Neural cell (in vitro differentiated cells): ENCODE measurements at regions not wholly inside any gene's neighbourhood (a gene's known extent, or its start where the extent isn't known, plus 50 kb on each side); places are given as distances from the start of the nearest gene placed in this dataset.

Experiments used
- H2AFZ ChIP-seq: fragments of 200-600, 300-800 bp; sonication (generic), shearing (Covaris generic); 2 replicates; pipeline ENCODE4 v1.6.0; 2014; ENCODE audit warnings: low read depth, mild to moderate bottlenecking, antibody characterized with exemption, low read length, moderate library complexity
- H3F3A ChIP-seq: fragments of 200-600 bp; shearing (Covaris generic); 2 replicates; pipeline ENCODE4 v1.6.1; 2016; ENCODE audit warnings: mild to moderate bottlenecking, moderate library complexity, mixed read lengths, antibody characterized with exemption, low read length; ENCODE audit not compliant: insufficient read depth, poor library complexity, severe bottlenecking
- H3K27ac ChIP-seq: fragments of 200-600, 300-800 bp; sonication (generic), shearing (Covaris generic); 2 replicates; pipeline ENCODE4 v1.5.1; 2014; ENCODE audit warnings: mild to moderate bottlenecking, low read length, moderate library complexity
- H3K27me3 ChIP-seq: fragments of 300-800, 200-600 bp; sonication (generic), shearing (Covaris generic); 2 replicates; pipeline ENCODE4 v1.6.0; 2014; ENCODE audit warnings: mild to moderate bottlenecking, low read depth, low read length, moderate library complexity; ENCODE audit not compliant: insufficient read depth
- H3K36me3 ChIP-seq: fragments of 300-800, 200-600 bp; sonication (generic), shearing (Covaris generic); 2 replicates; pipeline ENCODE4 v1.5.1; 2014; ENCODE audit warnings: mild to moderate bottlenecking, antibody characterized with exemption, low read length, moderate library complexity; ENCODE audit not compliant: insufficient read depth
- H3K4me2 ChIP-seq: fragments of 300-800, 200-600 bp; sonication (generic), shearing (Covaris generic); 2 replicates; pipeline ENCODE4 v1.6.0; 2014; ENCODE audit warnings: mild to moderate bottlenecking, low read length
- H3K4me3 ChIP-seq: fragments of 300-800, 200-600 bp; sonication (generic), shearing (Covaris generic); 2 replicates; pipeline ENCODE4 v1.5.1; 2014; ENCODE audit warnings: mild to moderate bottlenecking, low read length, moderate library complexity
- H3K79me2 ChIP-seq: fragments of 200-600 bp; shearing (Covaris generic); replicated peaks from 2 replicates; pipeline ENCODE4 v1.6.0; 2014; ENCODE audit warnings: mild to moderate bottlenecking, low read length, moderate library complexity; ENCODE audit not compliant: insufficient read depth
- H3K9ac ChIP-seq: fragments of 300-800, 200-600 bp; sonication (generic), shearing (Covaris generic); 2 replicates; pipeline ENCODE4 v1.6.1; 2016; ENCODE audit warnings: mild to moderate bottlenecking, low read length, mixed read lengths
- H3K9me2 ChIP-seq: fragments of 200-600 bp; shearing (Covaris generic); 2 replicates; pipeline ENCODE4 v1.6.1; 2016; ENCODE audit warnings: mild to moderate bottlenecking, low read length, mixed read lengths; ENCODE audit not compliant: insufficient read depth
- H3K9me3 ChIP-seq: fragments of 200-600, 300-800 bp; sonication (generic), shearing (Covaris generic); 2 replicates; pipeline ENCODE4 v1.6.1; 2016; ENCODE audit warnings: mild to moderate bottlenecking, mixed run types, low read length, moderate library complexity, mixed read lengths
- H4K20me1 ChIP-seq: fragments of 200-600 bp; shearing (Covaris generic); 2 replicates; pipeline ENCODE4 v1.6.1; 2016; ENCODE audit warnings: mild to moderate bottlenecking, mixed run types; ENCODE audit not compliant: insufficient read depth
- CTCF ChIP-seq: fragments of 450-650 bp; IDR thresholded peaks from 2 replicates; pipeline ENCODE4 v1.5.1; 2014; ENCODE audit warnings: antibody characterized with exemption, mild to moderate bottlenecking, moderate library complexity; ENCODE audit not compliant: poor library complexity, severe bottlenecking
- EP300 ChIP-seq: fragments of 450-650 bp; conservative IDR thresholded peaks from 2 replicates; pipeline ENCODE4 v1.6.1; 2014; ENCODE audit warnings: antibody characterized with exemption, mild to moderate bottlenecking, moderate library complexity; ENCODE audit not compliant: poor library complexity, severe bottlenecking
- EZH2 ChIP-seq: fragments of 200-600, 300-800 bp; shearing (Covaris generic), sonication (generic); IDR thresholded peaks from 2 replicates; pipeline ENCODE4 v1.6.1; 2014; ENCODE audit warnings: antibody characterized with exemption, low read length, borderline replicate concordance, mild to moderate bottlenecking; ENCODE audit not compliant: insufficient read depth, poor library complexity, severe bottlenecking
- MXI1 ChIP-seq: fragments of 450-650 bp; conservative IDR thresholded peaks from 2 replicates; pipeline ENCODE4 v1.6.1; 2014; ENCODE audit warnings: antibody characterized with exemption, mild to moderate bottlenecking; ENCODE audit not compliant: poor library complexity, severe bottlenecking
- POLR2AphosphoS5 ChIP-seq: IDR thresholded peaks from 2 replicates; pipeline ENCODE4 v1.6.1; 2012
- RAD21 ChIP-seq: fragments of 450-650 bp; conservative IDR thresholded peaks from 2 replicates; pipeline ENCODE4 v1.6.1; 2014; ENCODE audit warnings: antibody characterized with exemption, mild to moderate bottlenecking, moderate library complexity
- SMC3 ChIP-seq: fragments of 450-650 bp; conservative IDR thresholded peaks from 2 replicates; pipeline ENCODE4 v1.6.1; 2014; ENCODE audit warnings: antibody characterized with exemption, mild to moderate bottlenecking, moderate library complexity; ENCODE audit not compliant: poor library complexity
- TAF1 ChIP-seq: IDR thresholded peaks from 2 replicates; pipeline ENCODE4 v1.6.1; 2012; ENCODE audit warnings: low read depth
- TF ChIP-seq, protein P1 (sequence below): IDR thresholded peaks from 2 replicates; pipeline ENCODE4 v1.6.1; 2012; ENCODE audit warnings: borderline replicate concordance

- H2AFZ ChIP-seq = no peak overlapping the region
- no peak overlapping the region for H3K27ac ChIP-seq
- H4K20me1 ChIP-seq = no peaks in the 10 kb centered on the region
- H3K9ac ChIP-seq = no peak overlapping the region
- no peaks in the 10 kb centered on the region for H3K9me2 ChIP-seq
- no peak overlapping the region for H3K4me2 ChIP-seq
- H3K9me3 ChIP-seq = no peaks in the 10 kb centered on the region
- no peaks in the 10 kb centered on the region for H3K27me3 ChIP-seq
- H3K4me3 ChIP-seq = no peak overlapping the region
- no peaks in the 10 kb centered on the region for H3K79me2 ChIP-seq
- no peaks in the 10 kb centered on the region for H3K36me3 ChIP-seq
- no peaks in the 10 kb centered on the region for H3F3A ChIP-seq
- TF ChIP-seq, protein P1, sequence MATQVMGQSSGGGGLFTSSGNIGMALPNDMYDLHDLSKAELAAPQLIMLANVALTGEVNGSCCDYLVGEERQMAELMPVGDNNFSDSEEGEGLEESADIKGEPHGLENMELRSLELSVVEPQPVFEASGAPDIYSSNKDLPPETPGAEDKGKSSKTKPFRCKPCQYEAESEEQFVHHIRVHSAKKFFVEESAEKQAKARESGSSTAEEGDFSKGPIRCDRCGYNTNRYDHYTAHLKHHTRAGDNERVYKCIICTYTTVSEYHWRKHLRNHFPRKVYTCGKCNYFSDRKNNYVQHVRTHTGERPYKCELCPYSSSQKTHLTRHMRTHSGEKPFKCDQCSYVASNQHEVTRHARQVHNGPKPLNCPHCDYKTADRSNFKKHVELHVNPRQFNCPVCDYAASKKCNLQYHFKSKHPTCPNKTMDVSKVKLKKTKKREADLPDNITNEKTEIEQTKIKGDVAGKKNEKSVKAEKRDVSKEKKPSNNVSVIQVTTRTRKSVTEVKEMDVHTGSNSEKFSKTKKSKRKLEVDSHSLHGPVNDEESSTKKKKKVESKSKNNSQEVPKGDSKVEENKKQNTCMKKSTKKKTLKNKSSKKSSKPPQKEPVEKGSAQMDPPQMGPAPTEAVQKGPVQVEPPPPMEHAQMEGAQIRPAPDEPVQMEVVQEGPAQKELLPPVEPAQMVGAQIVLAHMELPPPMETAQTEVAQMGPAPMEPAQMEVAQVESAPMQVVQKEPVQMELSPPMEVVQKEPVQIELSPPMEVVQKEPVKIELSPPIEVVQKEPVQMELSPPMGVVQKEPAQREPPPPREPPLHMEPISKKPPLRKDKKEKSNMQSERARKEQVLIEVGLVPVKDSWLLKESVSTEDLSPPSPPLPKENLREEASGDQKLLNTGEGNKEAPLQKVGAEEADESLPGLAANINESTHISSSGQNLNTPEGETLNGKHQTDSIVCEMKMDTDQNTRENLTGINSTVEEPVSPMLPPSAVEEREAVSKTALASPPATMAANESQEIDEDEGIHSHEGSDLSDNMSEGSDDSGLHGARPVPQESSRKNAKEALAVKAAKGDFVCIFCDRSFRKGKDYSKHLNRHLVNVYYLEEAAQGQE = no peak
- TF ChIP-seq MXI1 (no peak), EP300 (no peak), SMC3 (no peak), POLR2AphosphoS5 (no peak), EZH2 (no peak), CTCF (no peak), TAF1 (no peak), RAD21 (no peak)
Observed at GRCh38 chr3:66554178-66554577, 53.4 kb upstream of the LRIG1 start.

GRCh38 chr3:66555214-66555844 lies 54.5 kb upstream of the LRIG1 start:
- Histone ChIP-seq H3K9ac (no peak overlapping the region), H3K36me3 (no peaks in the 10 kb centered on the region), H3K4me2 (no peak overlapping the region), H3K79me2 (no peaks in the 10 kb centered on the region), H4K20me1 (no peaks in the 10 kb centered on the region), H3K9me3 (no peaks in the 10 kb centered on the region), H3K9me2 (no peaks in the 10 kb centered on the region), H3K27me3 (no peaks in the 10 kb centered on the region), H2AFZ (no peak overlapping the region), H3F3A (no peaks in the 10 kb centered on the region), H3K4me3 (no peak overlapping the region), H3K27ac (no peak overlapping the region)
- no peak for TF ChIP-seq RAD21
- TF ChIP-seq SMC3 = no peak
- TF ChIP-seq MXI1 = no peak
- TF ChIP-seq, protein P1 = no peak
- TF ChIP-seq EZH2 = no peak
- TF ChIP-seq TAF1 = no peak
- no peak for TF ChIP-seq POLR2AphosphoS5
- no peak for TF ChIP-seq EP300
- TF ChIP-seq CTCF = no peak
